MM.1S (cell line): ENCODE measurements at regions not wholly inside any gene's neighbourhood (a gene's known extent, or its start where the extent isn't known, plus 50 kb on each side); places are given as distances from the start of the nearest gene placed in this dataset.

Experiments used
- DNase-seq: peaks from one replicate; pipeline ENCODE4 v3.0.0-alpha.2; 2015
- H2AFZ ChIP-seq: fragments of 300-600 bp; sonication (generic); 2 replicates; pipeline ENCODE4 v1.6.0; 2016; ENCODE audit warnings: antibody characterized with exemption, low read length
- H3F3A ChIP-seq: fragments of 300-600 bp; sonication (generic); 2 replicates; pipeline ENCODE4 v1.6.1; 2016; ENCODE audit warnings: mild to moderate bottlenecking, antibody characterized with exemption, low read length, moderate library complexity, mixed read lengths; ENCODE audit not compliant: insufficient read depth
- H3K27ac ChIP-seq: fragments of 300-600 bp; sonication (generic); 2 replicates; pipeline ENCODE4 v1.5.1; 2016; ENCODE audit warnings: mild to moderate bottlenecking, low read length
- H3K27me3 ChIP-seq: fragments of 300-600 bp; sonication (generic); replicated peaks from 2 replicates; pipeline ENCODE4 v1.6.0; 2016; ENCODE audit warnings: low read length; ENCODE audit not compliant: insufficient read depth
- H3K36me3 ChIP-seq: fragments of 300-600 bp; sonication (generic); replicated peaks from 2 replicates; pipeline ENCODE4 v1.6.1; 2016; ENCODE audit warnings: mild to moderate bottlenecking, low read length, mixed read lengths; ENCODE audit not compliant: insufficient read depth
- H3K4me1 ChIP-seq: fragments of 300-600 bp; sonication (generic); 2 replicates; pipeline ENCODE4 v1.6.1; 2016; ENCODE audit warnings: low read length, mixed read lengths
- H3K4me2 ChIP-seq: fragments of 300-600 bp; sonication (generic); 2 replicates; pipeline ENCODE4 v1.6.0; 2016; ENCODE audit warnings: low read depth, low read length
- H3K4me3 ChIP-seq: fragments of 300-600 bp; sonication (generic); 2 replicates; pipeline ENCODE4 v1.5.1; 2016; ENCODE audit warnings: low read length, mixed read lengths
- H3K79me2 ChIP-seq: fragments of 300-600 bp; sonication (generic); 2 replicates; pipeline ENCODE4 v1.6.1; 2016; ENCODE audit warnings: mixed run types, low read length, mixed read lengths
- H3K9ac ChIP-seq: fragments of 300-600 bp; sonication (generic); 2 replicates; pipeline ENCODE4 v1.6.1; 2016; ENCODE audit warnings: low read length, mixed read lengths
- H3K9me2 ChIP-seq: fragments of 300-600 bp; sonication (generic); replicated peaks from 2 replicates; pipeline ENCODE4 v1.6.1; 2016; ENCODE audit warnings: mild to moderate bottlenecking, low read length, mixed read lengths; ENCODE audit not compliant: insufficient read depth
- H3K9me3 ChIP-seq: fragments of 300-600 bp; sonication (generic); replicated peaks from 2 replicates; pipeline ENCODE4 v1.6.1; 2016; ENCODE audit warnings: mild to moderate bottlenecking, low read length, mixed read lengths; ENCODE audit not compliant: insufficient read depth
- H4K20me1 ChIP-seq: fragments of 300-600 bp; sonication (generic); 2 replicates; pipeline ENCODE4 v1.6.1; 2016; ENCODE audit warnings: mild to moderate bottlenecking, low read length, moderate library complexity, mixed read lengths; ENCODE audit not compliant: insufficient read depth
- CTCF ChIP-seq: fragments of 300-600 bp; sonication (generic); IDR thresholded peaks from 2 replicates; pipeline ENCODE4 v1.5.1; 2016; ENCODE audit warnings: antibody characterized with exemption, low read length, mixed read lengths
- EZH2 ChIP-seq: fragments of 300-600 bp; sonication (generic); optimal IDR thresholded peaks from 2 replicates; pipeline ENCODE3; 2017; ENCODE audit warnings: low read depth, mild to moderate bottlenecking, antibody characterized with exemption, low read length, mixed read lengths
- EZH2phosphoT487 ChIP-seq: fragments of 300-600 bp; sonication (generic); IDR thresholded peaks from 2 replicates; pipeline ENCODE4 v1.6.1; 2018; ENCODE audit warnings: antibody characterized with exemption, low read length

DNA sequence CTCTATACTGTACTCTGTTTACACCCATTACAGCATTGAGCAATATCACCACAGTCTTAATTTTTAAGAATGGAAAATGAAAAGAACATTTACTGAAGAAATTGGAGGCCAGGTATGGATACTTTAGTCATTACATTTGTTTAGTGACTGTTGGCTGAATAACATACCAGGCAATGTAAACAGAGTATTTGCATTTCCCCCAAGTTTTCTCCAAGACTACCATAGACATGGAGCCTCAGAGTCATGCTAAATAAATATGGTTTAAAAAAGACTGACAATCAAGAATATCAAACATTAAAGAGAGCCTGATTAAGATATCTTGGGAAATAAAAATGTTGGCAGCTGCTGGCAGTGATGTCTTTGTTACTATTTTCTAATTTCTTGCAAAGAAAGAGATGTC is 136.9 kb upstream of the ADAMTS5 start:
- H3K4me2 ChIP-seq, result no peak overlapping the region
- H3F3A ChIP-seq, result no peaks in the 10 kb centered on the region
- H4K20me1 ChIP-seq, result no peaks in the 10 kb centered on the region
- H3K27ac ChIP-seq, result no peak overlapping the region
- H2AFZ ChIP-seq, result no peak overlapping the region
- H3K4me1 ChIP-seq, result no peaks in the 10 kb centered on the region
- H3K36me3 ChIP-seq, result no peaks in the 10 kb centered on the region
- no peaks in the 10 kb centered on the region for H3K79me2 ChIP-seq
- no peak overlapping the region for H3K4me3 ChIP-seq
- no peaks in the 10 kb centered on the region for H3K27me3 ChIP-seq
- no peaks in the 10 kb centered on the region for H3K9me2 ChIP-seq
- H3K9ac ChIP-seq, result no peak overlapping the region
- TF ChIP-seq EZH2phosphoT487, result no peak
- no peak for TF ChIP-seq CTCF
- TF ChIP-seq EZH2, result no peak
- DNase-seq, result no peak
- H3K9me3 ChIP-seq, result no peaks in the 10 kb centered on the region

DNA sequence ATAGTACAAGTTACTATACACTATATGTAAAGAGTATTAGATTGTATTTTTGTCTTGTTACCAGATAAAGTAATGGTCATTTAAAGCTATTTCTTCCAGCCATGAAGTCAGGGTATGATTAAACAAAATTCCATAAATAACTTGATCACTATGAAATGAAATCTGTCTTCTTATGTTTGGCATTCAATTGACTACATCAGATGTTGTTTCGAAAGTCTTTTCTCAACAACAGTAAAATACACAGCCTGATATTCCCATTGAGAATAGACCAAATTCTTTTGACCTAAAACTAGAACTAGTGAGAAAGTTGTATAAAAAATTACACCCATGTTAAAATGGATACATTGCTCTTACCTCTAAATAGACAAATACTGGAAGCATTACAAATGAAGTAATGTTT is 134.6 kb upstream of the ADAMTS5 start:
- H2AFZ ChIP-seq, result no peak overlapping the region
- no peaks in the 10 kb centered on the region for H3K9me3 ChIP-seq
- no peaks in the 10 kb centered on the region for H3K36me3 ChIP-seq

GRCh38 chr21:27094184-27094948 is 127.5 kb upstream of the ADAMTS5 start:
- TF ChIP-seq EZH2, result no peak
- no peak for TF ChIP-seq CTCF
- TF ChIP-seq EZH2phosphoT487, result no peak
- Histone ChIP-seq H3K9ac (no peak overlapping the region), H4K20me1 (no peaks in the 10 kb centered on the region), H3K79me2 (no peaks in the 10 kb centered on the region), H3K36me3 (no peaks in the 10 kb centered on the region), H3K27me3 (no peaks in the 10 kb centered on the region), H3K4me1 (no peaks in the 10 kb centered on the region), H2AFZ (no peak overlapping the region), H3K4me2 (no peak overlapping the region), H3K9me3 (no peaks in the 10 kb centered on the region), H3K4me3 (no peak overlapping the region), H3K9me2 (no peaks in the 10 kb centered on the region), H3F3A (no peaks in the 10 kb centered on the region), H3K27ac (no peak overlapping the region)
- DNase-seq, result no peak

More for the DNA sequence above, 134.6 kb upstream of the ADAMTS5 start:
- Histone ChIP-seq H3K9me2 (no peaks in the 10 kb centered on the region), H3K4me1 (no peaks in the 10 kb centered on the region), H3K79me2 (no peaks in the 10 kb centered on the region), H4K20me1 (no peaks in the 10 kb centered on the region), H3F3A (no peaks in the 10 kb centered on the region), H3K4me3 (no peak overlapping the region), H3K4me2 (no peak overlapping the region), H3K27ac (no peak overlapping the region), H3K9ac (no peak overlapping the region), H3K27me3 (no peaks in the 10 kb centered on the region)
- DNase-seq, result no peak
- TF ChIP-seq EZH2, result no peak
- no peak for TF ChIP-seq CTCF
- no peak for TF ChIP-seq EZH2phosphoT487
